GM23338 (cell line): ENCODE measurements at regions not wholly inside any gene's neighbourhood (a gene's known extent, or its start where the extent isn't known, plus 50 kb on each side); places are given as distances from the start of the nearest gene placed in this dataset.

Experiments used
- ATAC-seq: fragments of 200-7000 bp; cut with Tn5 transposase; 3 replicates; pipeline ENCODE4 v1.9.1; 2020
- DNase-seq: peaks from one replicate; pipeline ENCODE4 v3.0.0-alpha.2; 2015; ENCODE audit warnings: low spot score
- H2AFZ ChIP-seq: fragments of 200-600 bp; sonication (generic); 2 replicates; pipeline ENCODE4 v1.8.0; 2016; ENCODE audit warnings: antibody characterized with exemption, mild to moderate bottlenecking, moderate library complexity
- H3F3A ChIP-seq: fragments of 200-600 bp; sonication (generic); replicated peaks from 2 replicates; pipeline ENCODE4 v1.8.0; 2017; ENCODE audit warnings: antibody characterized with exemption, mixed run types, low read depth
- H3K27ac ChIP-seq: fragments of 200-600 bp; sonication (generic); 2 replicates; pipeline ENCODE4 v1.6.1; 2016; ENCODE audit warnings: low read depth
- H3K27me3 ChIP-seq: fragments of 200-600 bp; sonication (generic); 2 replicates; pipeline ENCODE4 v1.8.0; 2016; ENCODE audit warnings: mild to moderate bottlenecking, mixed run types, moderate library complexity; ENCODE audit not compliant: insufficient read depth
- H3K36me3 ChIP-seq: fragments of 200-600 bp; sonication (generic); 2 replicates; pipeline ENCODE4 v1.8.0; 2016; ENCODE audit warnings: mild to moderate bottlenecking; ENCODE audit not compliant: insufficient read depth
- H3K4me1 ChIP-seq: fragments of 200-600 bp; sonication (generic); 2 replicates; pipeline ENCODE4 v1.8.0; 2016; ENCODE audit warnings: mild to moderate bottlenecking, moderate library complexity; ENCODE audit not compliant: insufficient read depth
- H3K4me2 ChIP-seq: fragments of 200-600 bp; sonication (generic); 2 replicates; pipeline ENCODE4 v1.7.1; 2017; ENCODE audit warnings: mixed run types
- H3K4me3 ChIP-seq: fragments of 200-600 bp; sonication (generic); 2 replicates; pipeline ENCODE4 v1.6.1; 2016; ENCODE audit warnings: mixed run types
- H3K79me2 ChIP-seq: fragments of 200-600 bp; sonication (generic); replicated peaks from 2 replicates; pipeline ENCODE4 v1.8.0; 2017; ENCODE audit warnings: mild to moderate bottlenecking; ENCODE audit not compliant: insufficient read depth
- H3K9me2 ChIP-seq: fragments of 200-600 bp; sonication (generic); 2 replicates; pipeline ENCODE4 v1.8.0; 2017; ENCODE audit not compliant: insufficient read depth
- H4K20me1 ChIP-seq: fragments of 200-600 bp; sonication (generic); replicated peaks from 2 replicates; pipeline ENCODE4 v1.8.0; 2017; ENCODE audit warnings: mild to moderate bottlenecking; ENCODE audit not compliant: insufficient read depth
- H3K27ac Mint-ChIP-seq: 2 replicates; pipeline ENCODE4 v1.8.0; 2020; ENCODE audit warnings: inconsistent platforms, mild to moderate bottlenecking, moderate library complexity, mixed read lengths
- H3K27me3 Mint-ChIP-seq: 3 replicates; pipeline ENCODE4 v1.8.0; 2022; ENCODE audit warnings: low read depth, mild to moderate bottlenecking, moderate library complexity, mixed read lengths, inconsistent platforms; ENCODE audit not compliant: insufficient read depth, poor library complexity
- H3K36me3 Mint-ChIP-seq: 3 replicates; pipeline ENCODE4 v1.8.0; 2021; ENCODE audit warnings: low read depth, mild to moderate bottlenecking, inconsistent platforms, moderate library complexity, mixed read lengths
- H3K4me1 Mint-ChIP-seq: 3 replicates; pipeline ENCODE4 v1.8.0; 2020; ENCODE audit warnings: mild to moderate bottlenecking, inconsistent platforms, mixed read lengths
- H3K4me3 Mint-ChIP-seq: 3 replicates; pipeline ENCODE4 v1.8.0; 2021; ENCODE audit warnings: moderate library complexity, mild to moderate bottlenecking, inconsistent platforms, mixed read lengths
- H3K9me3 Mint-ChIP-seq: 3 replicates; pipeline ENCODE4 v1.8.0; 2020; ENCODE audit warnings: moderate library complexity, mild to moderate bottlenecking, inconsistent platforms, mixed read lengths
- CREB1 ChIP-seq: fragments of 250-450 bp; sonication (Bioruptor Pico); IDR thresholded peaks from 2 replicates; pipeline ENCODE4 v1.5.0; 2020; ENCODE audit warnings: low read depth, mild to moderate bottlenecking, moderate library complexity
- CTCF ChIP-seq, 2 experiments: fragments of 200-600 bp in 1 of 2; sonication (generic) in 1 of 2; conservative IDR thresholded peaks; 2 replicates each; pipeline versions ENCODE4 v1.5.1 to v1.6.1; 2016 to 2017; ENCODE audit warnings: antibody characterized with exemption in 2 of 2, low read depth in 2 of 2, mild to moderate bottlenecking in 2 of 2, moderate library complexity in 1 of 2
- ETS1 ChIP-seq: IDR thresholded peaks from 2 replicates; pipeline ENCODE4 v1.6.1; 2016; ENCODE audit warnings: antibody characterized with exemption
- EZH2 ChIP-seq: fragments of 200-600 bp; sonication (generic); IDR thresholded peaks from one replicate; pipeline ENCODE4 v1.8.0; 2017; ENCODE audit warnings: antibody characterized with exemption, mild to moderate bottlenecking, low read depth; ENCODE audit not compliant: unreplicated experiment
- EZH2phosphoT487 ChIP-seq: fragments of 200-600 bp; sonication (generic); IDR thresholded peaks from one replicate; pipeline ENCODE4 v1.8.1; 2018; ENCODE audit warnings: antibody characterized with exemption; ENCODE audit not compliant: unreplicated experiment
- NANOG ChIP-seq: IDR thresholded peaks from 2 replicates; pipeline ENCODE4 v1.6.1; 2016; ENCODE audit warnings: antibody characterized with exemption, borderline replicate concordance
- STAT1 ChIP-seq: IDR thresholded peaks from one replicate; pipeline ENCODE4 v1.6.1; 2016; ENCODE audit warnings: antibody characterized with exemption; ENCODE audit not compliant: unreplicated experiment
- ZNF114 ChIP-seq: fragments of 250-450 bp; sonication (Bioruptor Pico); IDR thresholded peaks from 2 replicates; pipeline ENCODE4 v1.5.0; 2020; ENCODE audit warnings: mild to moderate bottlenecking, moderate library complexity
- TF ChIP-seq, protein P1 (sequence below): IDR thresholded peaks from one replicate; pipeline ENCODE4 v1.6.1; 2018; ENCODE audit warnings: antibody characterized with exemption; ENCODE audit not compliant: unreplicated experiment

GRCh38 chr4:128481752-128482480 is 194.3 kb upstream of the PGRMC2 start:
- H3K36me3 Mint-ChIP-seq, result no peaks in the 10 kb centered on the region
- Histone ChIP-seq H3K27ac (no peak overlapping the region), H3K4me1 (no peaks in the 10 kb centered on the region), H2AFZ (no peak overlapping the region), H4K20me1 (no peaks in the 10 kb centered on the region), H3F3A (no peaks in the 10 kb centered on the region), H3K9me2 (peaks cover 4% of the 10 kb centered on the region; the same call in 1 of the 2 replicates), H3K79me2 (no peaks in the 10 kb centered on the region), H3K27me3 (no peaks in the 10 kb centered on the region), H3K4me2 (no peak overlapping the region), H3K36me3 (no peaks in the 10 kb centered on the region), H3K4me3 (no peak overlapping the region)
- no peak overlapping the region for H3K4me3 Mint-ChIP-seq
- peaks cover 2% of the 10 kb centered on the region for H3K27me3 Mint-ChIP-seq
- DNase-seq, result no peak
- ATAC-seq, result no peak
- H3K27ac Mint-ChIP-seq, result no peak overlapping the region
- H3K9me3 Mint-ChIP-seq, result peaks cover 4% of the 10 kb centered on the region; the same call in 2 of the 3 replicates
- TF ChIP-seq CTCF (conservative IDR thresholded peaks at IDR 0.05; ENCODE audit: low read depth in 2 of 2) (no peak), ZNF114 (CRISPR knock-in tag) (no peak)
- TF ChIP-seq, protein P1, sequence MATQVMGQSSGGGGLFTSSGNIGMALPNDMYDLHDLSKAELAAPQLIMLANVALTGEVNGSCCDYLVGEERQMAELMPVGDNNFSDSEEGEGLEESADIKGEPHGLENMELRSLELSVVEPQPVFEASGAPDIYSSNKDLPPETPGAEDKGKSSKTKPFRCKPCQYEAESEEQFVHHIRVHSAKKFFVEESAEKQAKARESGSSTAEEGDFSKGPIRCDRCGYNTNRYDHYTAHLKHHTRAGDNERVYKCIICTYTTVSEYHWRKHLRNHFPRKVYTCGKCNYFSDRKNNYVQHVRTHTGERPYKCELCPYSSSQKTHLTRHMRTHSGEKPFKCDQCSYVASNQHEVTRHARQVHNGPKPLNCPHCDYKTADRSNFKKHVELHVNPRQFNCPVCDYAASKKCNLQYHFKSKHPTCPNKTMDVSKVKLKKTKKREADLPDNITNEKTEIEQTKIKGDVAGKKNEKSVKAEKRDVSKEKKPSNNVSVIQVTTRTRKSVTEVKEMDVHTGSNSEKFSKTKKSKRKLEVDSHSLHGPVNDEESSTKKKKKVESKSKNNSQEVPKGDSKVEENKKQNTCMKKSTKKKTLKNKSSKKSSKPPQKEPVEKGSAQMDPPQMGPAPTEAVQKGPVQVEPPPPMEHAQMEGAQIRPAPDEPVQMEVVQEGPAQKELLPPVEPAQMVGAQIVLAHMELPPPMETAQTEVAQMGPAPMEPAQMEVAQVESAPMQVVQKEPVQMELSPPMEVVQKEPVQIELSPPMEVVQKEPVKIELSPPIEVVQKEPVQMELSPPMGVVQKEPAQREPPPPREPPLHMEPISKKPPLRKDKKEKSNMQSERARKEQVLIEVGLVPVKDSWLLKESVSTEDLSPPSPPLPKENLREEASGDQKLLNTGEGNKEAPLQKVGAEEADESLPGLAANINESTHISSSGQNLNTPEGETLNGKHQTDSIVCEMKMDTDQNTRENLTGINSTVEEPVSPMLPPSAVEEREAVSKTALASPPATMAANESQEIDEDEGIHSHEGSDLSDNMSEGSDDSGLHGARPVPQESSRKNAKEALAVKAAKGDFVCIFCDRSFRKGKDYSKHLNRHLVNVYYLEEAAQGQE, result no peak
- H3K4me1 Mint-ChIP-seq, result no peaks in the 10 kb centered on the region

- H3K4me2 ChIP-seq, result no peak overlapping the region
- ATAC-seq (no peak), DNase-seq (no peak)
- H3K27me3 Mint-ChIP-seq, result peaks cover 2% of the 10 kb centered on the region
- H3K9me2 ChIP-seq, result peaks cover 4% of the 10 kb centered on the region; the same call in 1 of the 2 replicates
- no peaks in the 10 kb centered on the region for H3K4me1 Mint-ChIP-seq
- no peaks in the 10 kb centered on the region for H3K79me2 ChIP-seq
- H3K36me3 ChIP-seq, result no peaks in the 10 kb centered on the region
- H4K20me1 ChIP-seq, result no peaks in the 10 kb centered on the region
- no peaks in the 10 kb centered on the region for H3F3A ChIP-seq
- no peaks in the 10 kb centered on the region for H3K36me3 Mint-ChIP-seq
- no peak overlapping the region for H3K27ac ChIP-seq
- H2AFZ ChIP-seq, result no peak overlapping the region
- H3K4me3 ChIP-seq, result no peak overlapping the region
- H3K9me3 Mint-ChIP-seq, result no peaks in the 10 kb centered on the region; the same call in 2 of the 3 replicates
- no peaks in the 10 kb centered on the region for H3K27me3 ChIP-seq
- no peaks in the 10 kb centered on the region for H3K4me1 ChIP-seq
- H3K27ac Mint-ChIP-seq, result no peak overlapping the region
- no peak overlapping the region for H3K4me3 Mint-ChIP-seq
- TF ChIP-seq CTCF (conservative IDR thresholded peaks at IDR 0.05; ENCODE audit: low read depth in 2 of 2) (no peak), EZH2phosphoT487 (no peak), CREB1 (CRISPR knock-in tag) (no peak), EZH2 (no peak), NANOG (no peak), ZNF114 (CRISPR knock-in tag) (no peak), STAT1 (no peak), ETS1 (no peak)
These were observed 193.3 kb upstream of the PGRMC2 start for GRCh38 chr4:128480945-128481344.
